ENCODE measurements at regions not wholly inside any gene's neighbourhood (a gene's known extent, or its start where the extent isn't known, plus 50 kb on each side); places are given as distances from the start of the nearest gene placed in this dataset.
"Not testable (repeated sequence)": the region's sequence is repeated elsewhere in the genome, so short reads cannot be mapped to it uniquely, and the experiment has no call there.

DNA sequence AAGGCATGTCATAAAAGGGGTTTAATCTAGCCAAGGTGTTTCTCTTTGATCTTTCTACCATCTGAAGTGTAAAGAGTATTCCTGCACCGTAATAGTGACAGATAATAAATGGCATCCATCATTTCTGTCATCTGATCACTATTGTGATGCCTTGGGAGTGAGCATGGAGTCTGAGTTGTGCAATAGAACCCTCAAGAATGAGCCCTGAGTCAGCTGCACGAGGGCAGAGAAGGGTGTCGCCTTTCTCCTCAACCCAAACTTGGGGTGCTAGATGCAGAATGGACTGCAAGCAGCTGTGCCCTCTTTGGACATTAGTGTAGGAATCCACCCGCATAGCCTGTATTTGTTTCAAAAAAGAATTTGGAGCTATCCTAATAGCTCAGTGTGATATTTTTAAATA lies 115.2 kb downstream of the ZNF37A start:
- no peak for DNase-seq (ENCODE audit: low read depth in 2 of 2)

DNA sequence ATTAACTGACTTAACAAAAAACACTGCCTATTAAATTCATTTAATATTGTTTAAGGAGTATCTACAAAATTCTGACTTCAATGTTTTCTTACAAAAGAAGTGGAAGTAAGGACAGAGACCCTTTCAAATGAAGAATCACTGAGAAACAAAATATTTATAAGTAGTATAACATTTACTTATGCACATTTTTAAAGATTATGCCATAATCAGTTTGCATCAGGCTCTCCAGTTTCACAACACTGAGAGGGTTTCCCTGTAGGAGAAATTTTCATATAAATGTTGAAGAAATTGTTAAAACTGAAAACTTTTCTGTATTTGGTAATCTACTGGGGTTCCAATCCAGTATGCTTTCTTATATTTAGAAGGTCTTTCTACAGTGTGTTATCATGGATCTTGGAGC lies 115.6 kb downstream of the ZNF37A start:
- DNase-seq (ENCODE audit: low read depth in 2 of 2) = not testable (repeated sequence)

DNA sequence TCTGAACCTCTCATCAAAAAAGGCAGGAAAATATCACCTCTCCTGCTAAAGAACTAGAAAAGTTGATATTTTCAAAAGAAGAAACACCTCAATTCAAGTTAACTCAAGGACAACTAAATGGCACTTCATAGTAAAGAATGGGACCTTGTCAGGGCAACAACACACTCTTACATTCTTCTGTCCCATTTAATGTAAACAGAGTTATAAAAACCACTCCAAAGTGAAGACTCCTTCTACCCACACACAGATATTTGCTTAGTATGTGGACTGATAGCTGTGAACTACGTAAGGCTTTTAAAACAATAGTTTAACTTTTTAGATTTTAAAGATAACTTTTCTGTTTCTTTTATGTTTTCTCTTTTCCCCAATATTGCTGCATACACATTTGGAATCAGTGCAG lies 118.3 kb downstream of the ZNF37A start:
- DNase-seq (ENCODE audit: low read depth in 2 of 2) = no peak

DNA sequence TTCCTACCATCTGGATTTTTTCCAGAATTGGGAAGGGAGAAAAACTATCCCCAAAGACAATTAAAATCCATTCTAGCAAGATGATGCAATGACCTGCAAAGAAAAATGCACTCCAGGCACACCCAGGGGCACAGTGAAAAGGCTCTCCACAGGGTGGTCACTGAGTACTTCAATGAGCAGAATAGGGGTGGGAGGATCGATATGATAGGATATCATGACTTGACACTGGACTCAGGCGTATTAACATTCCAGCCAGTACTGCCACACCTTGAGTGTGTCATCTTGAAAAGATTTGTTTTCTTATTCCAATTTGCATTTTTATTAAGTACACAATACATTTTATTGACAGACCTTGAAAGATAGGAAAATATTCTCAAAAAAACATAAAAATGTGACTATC lies 132.2 kb downstream of the ZNF37A start:
- DNase-seq (ENCODE audit: low read depth in 2 of 2) = no peak

DNA sequence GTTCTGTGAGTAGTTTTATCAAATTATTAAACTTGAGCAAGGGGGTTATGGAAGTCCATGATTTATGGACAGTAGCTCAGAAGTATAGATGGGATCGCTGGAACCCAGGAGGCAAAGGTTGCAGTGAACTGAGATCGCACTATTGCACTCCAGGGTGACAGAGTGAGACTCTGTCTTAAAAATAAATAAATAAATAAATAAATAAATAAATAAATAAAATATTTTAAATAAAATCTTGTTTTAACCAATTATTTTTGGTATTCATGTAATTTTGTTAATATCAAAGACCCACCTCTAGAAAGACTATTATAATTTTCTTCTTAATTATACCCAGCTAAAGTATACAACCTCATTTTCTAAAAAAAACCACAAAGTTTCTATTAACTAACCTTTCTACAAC lies 134.3 kb downstream of the ZNF37A start:
- no peak for DNase-seq (ENCODE audit: low read depth in 2 of 2)

DNA sequence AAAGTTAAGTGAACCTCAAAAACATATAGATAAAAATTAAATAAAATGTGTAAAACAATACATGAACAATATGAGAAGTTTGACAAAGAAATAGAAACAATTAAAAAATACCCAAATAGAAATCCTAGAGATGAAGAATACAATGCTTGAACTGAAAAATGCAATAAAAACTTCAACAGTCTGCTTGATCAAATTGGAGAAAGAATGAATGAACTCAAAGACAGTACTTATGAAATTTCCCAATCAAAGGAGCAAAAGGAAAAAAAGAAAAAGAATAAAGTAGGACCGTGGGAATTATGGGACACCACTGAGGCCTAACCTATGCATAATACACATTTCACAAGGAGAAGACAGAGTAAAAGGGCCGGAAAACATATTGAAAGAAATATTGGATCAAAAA lies 144.3 kb downstream of the ZNF37A start:
- not testable (repeated sequence) for DNase-seq (ENCODE audit: low read depth in 2 of 2)

DNA sequence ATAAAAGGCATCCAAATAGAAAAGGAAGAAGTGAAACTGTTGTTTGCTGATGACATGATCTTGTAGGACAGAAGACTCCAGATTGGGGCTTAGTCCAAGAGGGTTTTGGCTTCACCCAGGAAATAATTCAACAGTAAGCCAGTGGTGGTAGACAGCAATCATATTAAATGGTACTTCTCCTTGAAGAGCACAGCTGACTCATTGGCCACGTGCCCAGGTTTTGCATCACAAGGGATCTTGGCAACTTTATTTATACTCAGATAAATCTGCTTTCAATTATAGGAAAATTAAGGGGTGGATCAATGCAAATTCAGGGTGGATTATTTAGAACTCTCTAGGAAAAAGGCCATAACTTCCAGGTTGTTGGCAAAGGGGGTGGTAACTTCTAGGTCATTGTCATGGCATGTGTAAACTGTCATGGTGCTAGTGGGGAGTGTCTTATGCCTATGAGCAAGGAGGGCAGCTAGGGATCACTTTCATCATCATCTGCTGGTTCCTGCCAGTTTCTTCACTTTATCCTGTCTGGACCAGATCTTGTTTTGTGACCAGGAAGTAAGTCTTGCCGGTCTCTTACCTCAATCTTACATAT lies 148.0 kb downstream of the ZNF37A start:
- DNase-seq (ENCODE audit: low read depth in 2 of 2) = not testable (repeated sequence)

DNA sequence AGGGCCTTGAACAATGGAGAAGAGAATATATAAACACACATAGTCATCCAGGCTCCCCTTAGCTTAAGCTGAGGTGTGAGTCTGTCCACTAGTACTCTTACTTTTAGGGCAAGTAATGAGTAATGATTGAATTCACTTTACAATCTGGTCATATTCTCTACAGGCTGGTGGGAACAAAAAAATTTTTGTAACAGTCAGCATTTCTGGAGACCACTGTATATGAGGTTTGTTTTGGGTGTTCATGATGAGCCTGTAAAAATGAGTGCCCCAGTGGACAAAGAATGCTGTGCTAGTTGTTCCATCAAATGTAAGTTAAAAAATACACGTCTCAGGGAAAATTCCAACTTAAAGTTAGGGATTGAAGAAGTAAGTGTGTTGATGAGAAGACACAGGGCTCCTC lies 154.0 kb downstream of the ZNF37A start:
- not testable (repeated sequence) for DNase-seq (ENCODE audit: low read depth in 2 of 2)

DNA sequence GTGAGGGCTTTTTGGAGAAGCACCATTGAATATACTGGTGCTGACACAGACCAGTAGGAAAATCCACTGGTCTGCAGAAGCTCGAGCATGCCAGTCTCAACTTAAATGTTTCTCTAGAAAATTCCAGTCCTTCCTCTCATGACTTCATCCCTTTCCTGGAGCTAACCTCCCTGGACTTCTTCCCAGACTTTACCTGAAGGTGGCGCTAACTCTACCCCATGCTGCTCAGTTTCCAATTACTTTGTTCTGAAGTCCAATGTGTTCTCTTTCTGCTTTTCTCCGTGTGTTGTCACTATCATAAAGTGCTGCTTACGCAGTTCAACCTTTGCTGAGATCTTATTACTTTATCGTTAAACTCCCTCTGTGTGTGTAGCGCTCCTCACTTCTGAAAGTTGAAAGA lies 158.4 kb downstream of the ZNF37A start:
- not testable (repeated sequence) for DNase-seq (ENCODE audit: low read depth in 2 of 2)

DNA sequence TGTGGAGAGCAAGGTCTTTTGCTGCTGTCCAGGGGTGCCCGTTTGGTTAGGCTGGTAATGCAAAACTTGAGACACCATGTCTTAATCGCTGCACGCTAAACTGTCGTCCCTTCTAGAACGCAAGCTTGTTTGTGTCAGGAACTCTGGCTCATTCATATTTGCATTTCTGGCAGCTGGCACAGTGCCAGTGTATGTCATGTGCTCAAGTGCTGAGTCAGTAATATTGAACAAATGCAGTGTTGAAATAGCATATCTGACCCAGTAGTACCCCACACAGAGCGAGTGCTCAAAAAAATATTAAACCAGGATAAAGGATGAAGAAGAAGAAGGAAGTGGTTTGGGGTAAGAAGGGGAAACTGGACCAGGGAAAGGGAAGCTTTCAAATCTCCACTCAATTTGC lies 173.4 kb downstream of the ZNF37A start:
- DNase-seq (ENCODE audit: low read depth in 2 of 2) = not testable (repeated sequence)

DNA sequence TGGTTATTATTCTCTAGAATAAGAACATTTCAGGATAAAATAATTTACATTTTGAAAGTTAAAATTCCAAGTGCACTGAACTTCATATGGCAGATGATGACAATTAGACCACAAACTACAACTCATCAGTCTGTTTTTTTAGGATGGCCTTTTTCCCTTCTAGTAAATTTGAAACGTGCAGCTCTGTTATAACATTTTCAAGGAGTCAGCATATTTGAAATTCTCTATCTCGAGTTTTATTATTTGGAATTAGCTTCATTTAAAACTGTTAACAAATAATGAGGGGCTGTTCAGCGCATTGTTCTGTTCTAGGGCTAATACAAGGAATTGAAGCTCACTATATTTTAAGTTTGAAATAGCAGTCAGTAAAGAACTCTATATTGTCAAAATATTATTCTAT lies 176.9 kb downstream of the ZNF37A start:
- DNase-seq (ENCODE audit: low read depth in 2 of 2) = not testable (repeated sequence)

DNA sequence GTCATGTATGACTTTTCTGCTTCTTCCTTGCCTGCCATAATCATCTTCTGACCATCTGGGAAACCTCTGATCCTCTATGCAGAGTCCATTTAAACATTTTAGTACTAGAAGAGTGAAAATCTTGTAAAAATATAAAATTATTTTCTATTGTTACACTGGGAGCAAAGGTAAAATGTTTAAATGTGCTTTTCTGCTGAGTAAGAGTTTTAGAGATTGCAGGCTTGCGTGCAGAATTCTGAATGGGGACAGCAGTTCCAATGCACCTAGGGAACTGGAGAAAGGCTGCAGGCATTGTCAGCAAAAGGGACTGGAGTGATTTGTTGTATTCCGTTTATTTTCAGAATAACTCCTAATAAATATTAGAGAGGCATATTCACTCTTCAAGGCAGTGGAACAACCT lies 180.7 kb downstream of the ZNF37A start:
- DNase-seq (ENCODE audit: low read depth in 2 of 2) = not testable (repeated sequence)

DNA sequence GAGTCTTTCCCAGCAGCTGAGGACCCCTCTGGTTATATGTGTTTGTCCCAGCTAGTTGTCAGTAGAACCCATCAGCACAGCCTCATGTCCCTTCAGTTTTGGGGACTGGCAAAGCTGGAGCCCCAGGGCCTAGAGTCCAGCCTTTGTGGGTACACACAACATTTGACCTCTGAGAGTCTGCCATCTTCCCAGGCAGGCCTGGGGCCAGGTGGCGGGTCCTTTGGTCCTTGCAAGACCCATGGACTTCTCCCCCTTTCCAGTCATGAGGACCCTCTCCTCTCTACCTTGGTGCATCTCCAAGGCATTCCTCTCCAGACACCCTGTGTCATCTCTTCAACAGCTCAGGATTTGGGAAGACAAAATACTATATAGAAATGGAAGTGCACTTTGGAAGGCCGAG lies 198.4 kb downstream of the ZNF37A start:
- not testable (repeated sequence) for DNase-seq (ENCODE audit: low read depth in 2 of 2)

DNA sequence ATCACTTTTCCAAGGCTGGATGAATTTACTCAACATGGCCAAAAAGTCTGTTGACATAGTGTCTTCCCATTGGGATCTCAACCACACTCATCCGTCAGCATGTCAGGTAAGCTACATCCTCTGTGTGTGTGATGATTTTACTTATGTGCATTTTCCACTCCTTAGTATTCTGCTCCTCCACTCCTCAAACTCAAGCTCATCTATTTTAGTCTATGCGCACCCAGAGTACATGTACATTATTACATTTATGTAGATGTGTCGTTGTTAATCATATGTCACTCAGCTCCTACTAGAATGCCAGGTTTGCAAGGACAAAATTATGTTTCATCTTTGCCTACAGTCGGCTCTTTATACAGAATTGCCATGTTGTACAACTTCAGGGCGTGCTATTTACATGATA lies 216.0 kb downstream of the ZNF37A start:
- DNase-seq (ENCODE audit: low read depth in 2 of 2) = not testable (repeated sequence)

DNA sequence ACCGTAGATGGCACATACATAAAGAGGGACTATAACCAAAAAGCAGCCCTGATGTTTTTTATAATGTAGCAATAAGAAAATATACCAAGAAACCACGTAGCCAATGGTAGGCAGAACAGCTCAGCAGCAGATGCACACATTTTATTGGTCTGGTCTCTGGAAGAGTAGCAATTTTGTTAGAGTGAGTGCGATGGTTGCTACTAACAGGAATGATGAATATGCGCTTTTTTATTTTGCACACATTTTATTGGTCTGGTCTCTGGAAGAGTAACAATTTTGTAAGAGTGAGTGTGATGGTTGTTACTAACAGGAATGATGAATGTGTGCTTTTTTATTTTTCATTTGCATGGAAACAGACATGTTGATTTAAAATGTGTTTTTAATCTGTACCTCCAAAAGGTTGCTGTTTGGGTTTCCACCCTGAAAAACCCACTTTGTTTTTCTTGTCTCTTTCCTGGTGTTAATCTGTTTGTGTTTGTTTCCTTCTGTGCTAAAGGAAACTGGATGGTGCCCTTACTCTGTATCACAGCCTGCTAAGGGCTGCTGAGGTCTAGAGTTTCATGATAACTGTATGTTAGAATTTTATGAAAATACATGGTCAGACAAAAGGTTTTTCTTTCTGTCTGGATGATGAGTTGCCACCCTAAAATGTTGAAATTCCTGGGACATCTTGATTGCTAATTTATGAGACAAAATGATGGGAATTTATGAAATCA lies 221.1 kb downstream of the ZNF37A start:
- DNase-seq (ENCODE audit: low read depth in 2 of 2) = not testable (repeated sequence)

DNA sequence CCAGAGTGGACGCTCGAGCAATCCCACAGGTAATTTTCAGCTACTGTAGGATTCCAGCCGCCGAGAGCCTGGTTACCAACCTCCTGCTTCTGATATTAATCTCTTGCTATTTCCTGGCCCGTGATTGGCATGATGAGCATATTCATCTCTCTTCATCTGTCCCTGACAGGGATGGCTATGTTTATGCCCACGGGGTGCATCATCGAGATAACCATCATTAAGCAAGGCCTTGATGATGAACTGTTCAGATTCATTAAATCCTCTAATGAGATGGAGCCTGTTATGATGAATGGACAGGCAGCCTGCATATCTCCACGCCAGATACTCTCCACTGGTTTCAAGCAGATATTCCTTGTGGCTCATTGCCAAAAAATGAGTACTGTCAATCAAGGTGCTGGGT lies 227.3 kb downstream of the ZNF37A start:
- not testable (repeated sequence) for DNase-seq (ENCODE audit: low read depth in 2 of 2)

DNA sequence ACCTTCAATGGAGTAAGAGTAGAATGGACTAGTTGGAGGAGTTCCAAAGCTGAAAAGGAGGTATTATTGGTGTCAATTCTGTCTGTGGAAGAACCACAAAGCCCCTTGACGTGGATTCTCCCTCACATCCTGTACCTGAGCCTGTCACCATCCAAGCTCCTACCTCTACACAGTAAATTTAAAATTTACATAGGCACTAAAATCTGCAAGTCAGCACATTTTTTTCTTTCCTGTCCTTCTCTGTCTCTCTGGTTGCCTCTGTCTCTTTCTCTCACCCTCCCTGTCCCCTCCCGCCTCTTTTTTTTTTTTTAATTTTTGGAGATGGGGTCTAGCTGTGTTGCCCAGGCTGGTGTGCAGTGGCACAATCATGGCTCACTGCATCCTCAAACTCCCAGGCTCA lies 236.2 kb downstream of the ZNF37A start:
- not testable (repeated sequence) for DNase-seq (ENCODE audit: low read depth in 2 of 2)

DNA sequence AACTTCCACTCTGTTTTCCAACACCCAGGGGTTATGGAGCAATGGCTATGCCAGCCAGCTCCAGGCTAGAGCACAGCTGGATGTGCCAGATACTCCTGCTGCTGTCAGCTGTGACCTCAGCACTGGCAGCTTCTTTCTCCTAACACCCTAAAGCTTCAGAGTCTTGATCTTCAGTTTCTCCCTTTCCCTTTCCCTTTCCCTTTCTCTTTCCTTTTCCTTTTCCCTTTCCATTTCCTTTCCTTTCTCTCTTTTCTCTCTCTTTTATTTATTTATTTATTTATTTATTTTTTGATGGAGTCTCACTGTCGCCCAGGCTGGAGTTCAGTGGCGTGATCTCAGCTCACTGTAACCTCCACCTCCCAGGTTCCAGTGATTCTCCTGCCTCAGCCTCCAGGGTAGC lies 237.0 kb downstream of the ZNF37A start:
- not testable (repeated sequence) for DNase-seq (ENCODE audit: low read depth in 2 of 2)

DNA sequence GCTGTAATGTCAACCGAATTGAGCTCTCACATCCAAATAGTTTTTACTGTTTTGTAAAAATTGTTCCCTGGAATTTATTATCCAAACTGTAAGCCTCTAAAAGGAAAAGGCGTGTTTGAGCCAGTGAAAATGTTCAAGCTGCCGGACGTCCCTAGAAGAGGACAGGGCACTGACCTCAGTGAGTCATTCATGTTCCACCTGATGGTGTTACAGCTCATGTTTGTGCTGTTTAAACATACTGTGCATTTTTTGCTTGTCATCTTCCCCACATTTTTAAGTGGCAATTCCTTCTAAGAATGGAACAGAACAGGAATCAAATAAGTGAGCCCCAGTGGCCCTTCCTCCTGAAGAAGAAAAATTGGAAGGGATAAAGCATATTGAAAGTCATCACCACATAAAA lies 239.6 kb downstream of the ZNF37A start:
- not testable (repeated sequence) for DNase-seq (ENCODE audit: low read depth in 2 of 2)

DNA sequence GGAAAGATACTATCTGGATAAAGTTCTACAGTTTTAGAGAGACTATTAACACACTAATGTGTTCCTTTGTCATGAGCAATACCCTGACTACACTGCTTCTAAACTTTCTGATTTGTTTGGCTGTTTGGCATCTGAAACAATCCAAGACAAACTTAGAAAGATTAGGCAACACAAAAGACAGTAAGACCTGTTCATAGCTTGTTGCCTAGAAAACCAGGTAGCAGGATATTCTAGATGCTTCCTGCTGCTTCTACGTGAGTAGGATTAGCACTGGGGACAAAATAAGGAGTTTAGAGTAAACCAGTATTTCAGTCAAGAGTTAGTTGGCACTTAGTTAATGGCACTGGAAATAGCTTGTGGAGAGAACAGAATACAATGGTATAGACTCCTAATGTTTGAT lies 256.5 kb downstream of the ZNF37A start:
- DNase-seq (ENCODE audit: low read depth in 2 of 2) = not testable (repeated sequence)

DNA sequence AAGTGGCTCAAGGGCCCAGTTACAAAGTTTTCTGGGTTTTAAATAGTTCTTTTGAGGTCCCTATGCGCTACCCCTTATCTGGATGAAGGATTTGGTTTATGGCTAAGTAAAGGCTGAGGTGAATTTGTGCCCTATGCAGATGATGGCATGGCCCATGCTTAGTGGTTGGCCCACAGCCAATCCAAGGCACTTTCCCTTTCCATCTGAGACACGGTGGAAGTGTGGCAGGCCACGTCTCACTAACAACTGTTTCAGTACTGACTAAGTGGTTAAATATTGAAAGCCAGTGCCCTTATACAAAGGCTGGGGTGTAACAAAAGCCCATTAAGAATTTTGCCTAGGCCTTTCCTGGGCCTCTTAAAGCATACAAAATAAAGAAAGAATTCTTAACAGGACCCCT lies 260.3 kb downstream of the ZNF37A start:
- not testable (repeated sequence) for DNase-seq (ENCODE audit: low read depth in 2 of 2)

DNA sequence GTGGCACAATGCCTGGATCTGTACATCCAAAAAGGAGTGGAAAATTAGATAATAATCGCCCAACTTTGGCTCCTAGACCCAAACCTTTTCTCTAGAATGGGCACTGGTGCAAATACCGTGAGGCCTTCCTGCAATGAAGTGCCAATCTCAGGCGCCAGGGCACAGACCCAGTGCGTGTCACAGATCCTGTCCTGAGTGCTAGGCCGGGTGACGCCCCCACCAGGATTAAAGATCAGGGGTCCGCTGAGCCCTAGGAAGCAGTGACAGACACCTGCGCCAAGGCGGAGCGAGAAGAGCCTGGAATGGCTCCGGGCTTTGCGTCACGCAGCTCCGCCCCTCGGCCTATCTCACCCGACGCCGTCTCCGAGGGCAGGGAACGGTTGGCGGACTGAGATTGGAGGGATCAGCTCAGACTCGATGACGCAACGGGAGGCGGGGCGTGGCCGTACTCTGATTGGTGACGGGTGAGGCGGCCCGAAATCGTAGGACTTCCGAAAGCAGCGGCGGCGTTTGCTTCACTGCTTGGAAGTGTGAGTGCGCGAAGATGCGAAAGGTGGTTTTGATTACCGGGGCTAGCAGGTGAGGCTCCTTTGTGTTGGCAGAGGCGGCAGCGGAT lies 261.9 kb downstream of the ZNF37A start:
- peak in 1 of 2 experiments; percentile 17 for DNase-seq (ENCODE audit: low read depth in 2 of 2)

DNA sequence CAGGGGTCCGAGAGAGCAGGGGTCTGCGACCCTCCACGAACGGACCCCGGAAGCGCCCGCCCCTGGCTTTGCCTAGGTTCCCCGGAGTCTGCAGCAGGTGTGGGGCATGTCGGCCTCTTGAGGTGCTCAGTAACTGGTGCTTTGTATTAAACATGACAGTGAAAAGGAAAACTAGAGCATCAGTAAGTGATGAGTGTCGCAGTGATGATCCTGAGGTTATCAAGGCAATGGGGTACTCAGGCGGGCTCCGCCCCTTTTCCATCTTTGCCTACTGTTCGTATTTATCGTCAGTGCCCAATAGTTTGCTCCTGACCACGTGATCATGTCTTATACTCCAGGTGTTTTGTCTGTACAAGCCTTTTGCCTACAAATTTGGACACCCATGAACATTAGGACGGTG lies 262.4 kb downstream of the ZNF37A start:
- not testable (repeated sequence) for DNase-seq (ENCODE audit: low read depth in 2 of 2)

Data from fibroblast of skin of left quadriceps (primary cell).